ENCODE measurements at regions not wholly inside any gene's neighbourhood (a gene's known extent, or its start where the extent isn't known, plus 50 kb on each side); places are given as distances from the start of the nearest gene placed in this dataset.

- no peak for TF ChIP-seq CTCF (conservative IDR thresholded peaks at IDR 0.05; ENCODE audit: low read length)
- no peak for TF ChIP-seq EZH2phosphoT487 (IDR thresholded peaks at IDR 0.05; ENCODE audit: borderline replicate concordance, low read depth, low read length)
These were observed 88.9 kb downstream of the MYL12B start for GRCh38 chr18:3350566-3351527.
